Kidney (tissue), 13 donors: ENCODE measurements at regions not wholly inside any gene's neighbourhood (a gene's known extent, or its start where the extent isn't known, plus 50 kb on each side); places are given as distances from the start of the nearest gene placed in this dataset.

Experiments used
- DNase-seq, 5 donors: peaks; one replicate each; pipeline ENCODE4 v3.0.0-alpha.2; 2013 to 2020
- FAIRE-seq: peaks from 2 replicates; lab custom pipeline; 2012; peaks lifted over from hg19 to GRCh38; lab: Jason Lieb, UNC
- H3K27ac ChIP-seq, 2 donors: one replicate each; pipeline ENCODE4 v1.7.0; 2013; ENCODE audit warnings: low read depth in 2 of 2, low read length in 2 of 2, inconsistent platforms in 1 of 2
- H3K27me3 ChIP-seq: one replicate; pipeline ENCODE4 v1.7.1; 2013; ENCODE audit warnings: low read length, inconsistent platforms; ENCODE audit not compliant: control insufficient read depth, insufficient read depth
- H3K36me3 ChIP-seq, 3 donors: one replicate each; pipeline versions ENCODE4 v1.7.0 to v1.7.1; 2013; ENCODE audit warnings: low read length in 3 of 3, control low read depth in 1 of 3, inconsistent platforms in 1 of 3; ENCODE audit not compliant: insufficient read depth in 3 of 3, control insufficient read depth in 2 of 3
- H3K4me1 ChIP-seq, 3 donors: one replicate each; pipeline versions ENCODE4 v1.7.0 to v1.7.1; 2013; ENCODE audit warnings: low read length in 3 of 3, inconsistent platforms in 1 of 3, low read depth in 1 of 3; ENCODE audit not compliant: control insufficient read depth in 2 of 3, insufficient read depth in 2 of 3
- H3K4me3 ChIP-seq, 3 donors: one replicate each; pipeline versions ENCODE4 v1.7.0 to v1.8.1; 2013; ENCODE audit warnings: low read length in 3 of 3, control low read depth in 1 of 3, inconsistent platforms in 1 of 3
- H3K9ac ChIP-seq, 3 donors: one replicate each; pipeline versions ENCODE4 v1.7.0 to v1.7.1; 2013; ENCODE audit warnings: low read length in 3 of 3, control low read depth in 1 of 3, inconsistent platforms in 1 of 3
- H3K9me3 ChIP-seq, 3 donors: one replicate each; pipeline versions ENCODE4 v1.7.0 to v1.7.1; 2013; ENCODE audit warnings: low read length in 3 of 3, control low read depth in 1 of 3, inconsistent platforms in 1 of 3; ENCODE audit not compliant: control insufficient read depth in 2 of 3, insufficient read depth in 1 of 3
- CTCF ChIP-seq: IDR thresholded peaks from 3 replicates; pipeline ENCODE4 v1.5.1; 2012; ENCODE audit warnings: mild to moderate bottlenecking, moderate library complexity, borderline replicate concordance; ENCODE audit not compliant: insufficient read depth; ENCODE audit errors: extremely low read depth
- intact Hi-C: fragments of 100-400 bp; cut with DNase I; formaldehyde crosslinking; loops from one replicate; pipeline ENCODE4 v1.11.1; 2022
- donor health status: control.
- donor health status: control.
- donor health status: control.
- donor health status: control.
- donor health status: control.
- donor health status: DM: yes; HTN: yes; CAD: no.
- donor health status: Normal renal cell carcinoma (clear cell type).

GRCh38 chr4:104616401-104616820, 121.7 kb upstream of the CXXC4 start:
- no peak for TF ChIP-seq CTCF
- FAIRE-seq: no peak
- Histone ChIP-seq H3K27ac (no peak overlapping the region), H3K9me3 (peaks cover 0 to 4% (median 0%) of the 10 kb centered on the region in 3 donors), H3K27me3 (no peaks in the 10 kb centered on the region), H3K9ac (no peak overlapping the region), H3K36me3 (no peaks in the 10 kb centered on the region), H3K4me3 (no peak overlapping the region), H3K4me1 (no peaks in the 10 kb centered on the region)
- peak in 4 of 5 donors; percentile 17 to 75 (median 53) for DNase-seq
- intact Hi-C loops: no loop called here

GRCh38 chr4:104625706-104626105, 131.0 kb upstream of the CXXC4 start:
- intact Hi-C loops: no loop called here
- H3K36me3 ChIP-seq: no peaks in the 10 kb centered on the region
- DNase-seq (no peak), FAIRE-seq (no peak)
- H3K27ac ChIP-seq: no peak overlapping the region
- H3K9ac ChIP-seq: no peak overlapping the region
- no peaks in the 10 kb centered on the region for H3K27me3 ChIP-seq
- no peaks in the 10 kb centered on the region for H3K9me3 ChIP-seq
- H3K4me1 ChIP-seq: no peaks in the 10 kb centered on the region
- no peak for TF ChIP-seq CTCF
- no peak overlapping the region for H3K4me3 ChIP-seq

GRCh38 chr4:104629601-104630000, 134.9 kb upstream of the CXXC4 start:
- H3K9me3 ChIP-seq: no peaks in the 10 kb centered on the region
- no peak overlapping the region for H3K27ac ChIP-seq
- DNase-seq (no peak), FAIRE-seq (no peak)
- intact Hi-C loops: no loop called here
- no peaks in the 10 kb centered on the region for H3K4me1 ChIP-seq
- no peaks in the 10 kb centered on the region for H3K36me3 ChIP-seq
- no peak overlapping the region for H3K4me3 ChIP-seq
- TF ChIP-seq CTCF: no peak
- H3K27me3 ChIP-seq: no peaks in the 10 kb centered on the region
- no peak overlapping the region for H3K9ac ChIP-seq

- H3K27ac ChIP-seq: no peak overlapping the region
- no peaks in the 10 kb centered on the region for H3K36me3 ChIP-seq
- no peak overlapping the region for H3K4me3 ChIP-seq
- intact Hi-C loops: no loop called here
- H3K4me1 ChIP-seq: no peaks in the 10 kb centered on the region
- DNase-seq: no peak
- no peaks in the 10 kb centered on the region for H3K27me3 ChIP-seq
- TF ChIP-seq CTCF: no peak
- no peaks in the 10 kb centered on the region for H3K9me3 ChIP-seq
- H3K9ac ChIP-seq: no peak overlapping the region
- FAIRE-seq: no peak
Observed at GRCh38 chr4:104630272-104630671, 135.6 kb upstream of the CXXC4 start.
